ENCODE measurements at regions not wholly inside any gene's neighbourhood (a gene's known extent, or its start where the extent isn't known, plus 50 kb on each side); places are given as distances from the start of the nearest gene placed in this dataset.

DNA sequence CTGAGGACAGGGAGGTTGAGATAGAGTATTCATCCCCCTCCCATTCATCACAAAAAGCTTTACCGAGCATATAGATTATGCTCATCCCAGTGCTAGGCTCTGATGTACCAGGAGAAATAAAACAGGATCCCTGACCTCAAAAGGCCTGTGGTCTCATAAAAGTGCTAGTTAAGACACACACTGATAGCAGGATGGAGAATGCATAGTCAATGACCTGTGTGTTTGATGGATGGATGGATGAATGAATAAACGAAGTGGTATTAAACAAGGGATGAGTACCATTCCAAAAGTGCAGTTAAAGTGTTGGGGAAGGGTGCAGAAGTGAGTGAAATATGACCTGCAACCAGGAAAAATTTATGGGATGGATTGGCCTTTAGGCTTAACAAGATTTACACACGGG lies 133.9 kb upstream of the NUDT7 start:
- TF ChIP-seq, protein P1, sequence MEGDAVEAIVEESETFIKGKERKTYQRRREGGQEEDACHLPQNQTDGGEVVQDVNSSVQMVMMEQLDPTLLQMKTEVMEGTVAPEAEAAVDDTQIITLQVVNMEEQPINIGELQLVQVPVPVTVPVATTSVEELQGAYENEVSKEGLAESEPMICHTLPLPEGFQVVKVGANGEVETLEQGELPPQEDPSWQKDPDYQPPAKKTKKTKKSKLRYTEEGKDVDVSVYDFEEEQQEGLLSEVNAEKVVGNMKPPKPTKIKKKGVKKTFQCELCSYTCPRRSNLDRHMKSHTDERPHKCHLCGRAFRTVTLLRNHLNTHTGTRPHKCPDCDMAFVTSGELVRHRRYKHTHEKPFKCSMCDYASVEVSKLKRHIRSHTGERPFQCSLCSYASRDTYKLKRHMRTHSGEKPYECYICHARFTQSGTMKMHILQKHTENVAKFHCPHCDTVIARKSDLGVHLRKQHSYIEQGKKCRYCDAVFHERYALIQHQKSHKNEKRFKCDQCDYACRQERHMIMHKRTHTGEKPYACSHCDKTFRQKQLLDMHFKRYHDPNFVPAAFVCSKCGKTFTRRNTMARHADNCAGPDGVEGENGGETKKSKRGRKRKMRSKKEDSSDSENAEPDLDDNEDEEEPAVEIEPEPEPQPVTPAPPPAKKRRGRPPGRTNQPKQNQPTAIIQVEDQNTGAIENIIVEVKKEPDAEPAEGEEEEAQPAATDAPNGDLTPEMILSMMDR (IDR thresholded peaks at IDR 0.05; ENCODE audit: extremely low read depth in 1 of 2, insufficient read depth in 1 of 2, low read depth in 1 of 2, low read length in 2 of 2), result no peak
- TF ChIP-seq POLR2A (IDR thresholded peaks at IDR 0.05; ENCODE audit: low read depth, low read length), result no peak
- TF ChIP-seq POLR2AphosphoS5 (IDR thresholded peaks at IDR 0.05; ENCODE audit: insufficient read depth, low read depth, low read length), result no peak
- no peak for TF ChIP-seq JUN (IDR thresholded peaks at IDR 0.05; ENCODE audit: borderline replicate concordance, insufficient read depth, insufficient read length, low read depth)
- TF ChIP-seq EZH2 (IDR thresholded peaks at IDR 0.05; ENCODE audit: borderline replicate concordance, low read depth, low read length, severe bottlenecking), result no peak

All from endothelial cell of umbilical vein (primary cell).